ENCODE measurements at regions not wholly inside any gene's neighbourhood (a gene's known extent, or its start where the extent isn't known, plus 50 kb on each side); places are given as distances from the start of the nearest gene placed in this dataset.
"Not testable (repeated sequence)": the region's sequence is repeated elsewhere in the genome, so short reads cannot be mapped to it uniquely, and the experiment has no call there.

DNA sequence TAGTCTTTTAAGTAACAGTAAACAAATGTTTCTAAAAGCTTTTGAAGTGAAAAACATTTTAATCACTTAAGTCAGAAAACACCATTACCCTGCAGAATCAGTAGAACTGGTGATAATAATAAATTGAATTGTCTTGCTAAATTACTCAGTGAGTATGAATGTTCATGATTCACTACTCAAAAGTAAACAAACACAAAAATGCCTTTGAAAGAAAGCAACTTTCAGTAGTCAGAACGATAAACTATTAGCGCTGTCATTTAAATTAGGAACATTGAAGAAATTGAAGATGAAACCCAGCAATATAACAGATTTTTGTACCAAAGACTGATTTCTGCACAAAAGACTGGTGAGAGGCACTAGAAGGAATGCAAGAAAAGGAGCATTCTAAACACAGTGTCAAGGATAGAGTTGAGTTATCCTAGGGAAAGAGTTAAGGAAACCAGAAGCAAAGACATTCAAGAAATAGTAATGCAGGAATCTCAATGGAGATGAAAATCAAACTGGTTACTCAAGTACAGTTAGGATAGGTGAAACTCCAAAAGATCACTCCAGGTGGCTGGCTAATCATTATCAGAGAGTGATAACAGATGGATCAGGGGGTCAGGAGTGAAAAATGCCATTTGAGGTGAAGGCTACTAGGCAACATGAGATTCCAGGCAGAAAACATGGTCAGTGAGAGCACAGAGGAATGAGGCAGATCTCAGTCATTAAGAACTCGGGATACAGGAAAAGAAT is 77.4 kb upstream of the ALG10 start:
- TF ChIP-seq, protein P1, sequence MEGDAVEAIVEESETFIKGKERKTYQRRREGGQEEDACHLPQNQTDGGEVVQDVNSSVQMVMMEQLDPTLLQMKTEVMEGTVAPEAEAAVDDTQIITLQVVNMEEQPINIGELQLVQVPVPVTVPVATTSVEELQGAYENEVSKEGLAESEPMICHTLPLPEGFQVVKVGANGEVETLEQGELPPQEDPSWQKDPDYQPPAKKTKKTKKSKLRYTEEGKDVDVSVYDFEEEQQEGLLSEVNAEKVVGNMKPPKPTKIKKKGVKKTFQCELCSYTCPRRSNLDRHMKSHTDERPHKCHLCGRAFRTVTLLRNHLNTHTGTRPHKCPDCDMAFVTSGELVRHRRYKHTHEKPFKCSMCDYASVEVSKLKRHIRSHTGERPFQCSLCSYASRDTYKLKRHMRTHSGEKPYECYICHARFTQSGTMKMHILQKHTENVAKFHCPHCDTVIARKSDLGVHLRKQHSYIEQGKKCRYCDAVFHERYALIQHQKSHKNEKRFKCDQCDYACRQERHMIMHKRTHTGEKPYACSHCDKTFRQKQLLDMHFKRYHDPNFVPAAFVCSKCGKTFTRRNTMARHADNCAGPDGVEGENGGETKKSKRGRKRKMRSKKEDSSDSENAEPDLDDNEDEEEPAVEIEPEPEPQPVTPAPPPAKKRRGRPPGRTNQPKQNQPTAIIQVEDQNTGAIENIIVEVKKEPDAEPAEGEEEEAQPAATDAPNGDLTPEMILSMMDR (conservative IDR thresholded peaks at IDR 0.05; ENCODE audit: low read length), result no peak
- DNase-seq (ENCODE audit: low read depth), result no peak
- H3K4me3 ChIP-seq (ENCODE audit: low read length), result no peak overlapping the region

GRCh38 chr12:33945438-33945784 is 76.9 kb upstream of the ALG10 start:
- TF ChIP-seq, protein P1 (conservative IDR thresholded peaks at IDR 0.05; ENCODE audit: low read length), result no peak
- H3K4me3 ChIP-seq (ENCODE audit: low read length), result no peak overlapping the region
- DNase-seq (ENCODE audit: low read depth), result no peak

- not testable (repeated sequence) for DNase-seq (ENCODE audit: low read depth)
Measured at GRCh38 chr12:33966219-33966618, 56.1 kb upstream of the ALG10 start.

GRCh38 chr12:33967760-33968159 is 54.5 kb upstream of the ALG10 start:
- no peak overlapping the region for H3K4me3 ChIP-seq (ENCODE audit: low read length)
- TF ChIP-seq, protein P1 (conservative IDR thresholded peaks at IDR 0.05; ENCODE audit: low read length), result no peak
- DNase-seq (ENCODE audit: low read depth), result no peak

More at GRCh38 chr12:33966219-33966618, 56.1 kb upstream of the ALG10 start:
- not testable (repeated sequence) for H3K4me3 ChIP-seq (ENCODE audit: low read length)

Data from AG10803 (cell line).